ENCODE measurements at regions not wholly inside any gene's neighbourhood (a gene's known extent, or its start where the extent isn't known, plus 50 kb on each side); places are given as distances from the start of the nearest gene placed in this dataset.
"Not testable (repeated sequence)": the region's sequence is repeated elsewhere in the genome, so short reads cannot be mapped to it uniquely, and the experiment has no call there.

DNA sequence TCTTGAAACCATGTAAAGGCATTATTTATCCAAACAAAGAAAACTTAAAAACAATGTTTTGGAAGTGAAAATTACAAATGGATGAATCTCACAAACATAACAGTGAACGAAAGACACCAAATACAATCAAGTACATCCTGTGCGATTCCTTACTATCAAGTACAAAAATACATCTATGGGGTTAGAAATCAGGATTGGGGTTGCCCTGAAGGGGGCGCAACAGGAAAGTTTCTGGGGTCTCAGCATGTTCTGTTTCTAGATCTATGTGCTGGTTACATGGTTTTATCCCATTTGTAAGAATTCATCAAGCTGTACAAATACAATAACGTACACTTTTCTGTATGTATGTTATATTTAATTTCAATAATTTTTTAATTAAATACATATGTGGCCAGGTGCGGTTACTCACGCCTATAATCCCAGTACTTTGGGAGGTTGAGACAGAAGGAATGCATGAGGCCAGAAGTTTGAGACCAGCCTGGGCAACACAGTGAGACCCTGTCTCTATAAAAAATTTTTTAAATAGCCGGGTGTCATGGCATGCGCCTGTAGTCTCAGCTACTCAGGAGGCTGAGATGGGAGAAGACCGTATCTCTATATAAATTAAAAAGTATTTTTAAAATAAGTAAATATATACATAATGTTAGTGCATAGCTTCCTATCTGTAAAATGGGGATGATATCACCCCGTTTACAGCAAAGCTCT, 121.5 kb upstream of the SOD1 start:
- no peak for DNase-seq (ENCODE audit: low read depth in 2 of 3, low spot score in 2 of 3)

DNA sequence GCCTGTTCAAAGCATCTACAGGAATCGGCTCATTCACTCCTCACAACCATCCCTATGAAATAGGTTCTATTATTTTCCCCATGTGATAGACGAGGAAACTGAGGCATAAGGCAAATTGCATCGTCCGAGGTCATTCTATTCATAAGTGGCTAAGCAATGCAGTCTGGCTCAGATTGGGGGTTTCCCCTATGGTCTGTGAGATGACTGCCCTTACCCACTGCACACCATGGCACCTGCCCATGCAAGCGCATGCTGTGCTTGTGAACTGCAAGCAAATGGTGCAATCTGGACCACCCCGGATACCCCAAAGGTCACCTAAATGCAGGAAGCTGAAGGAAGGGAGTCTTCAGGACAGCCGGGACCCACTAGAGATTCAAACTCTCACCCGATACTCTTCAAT, 123.4 kb upstream of the SOD1 start:
- DNase-seq (ENCODE audit: low read depth in 2 of 3, low spot score in 2 of 3): no peak

DNA sequence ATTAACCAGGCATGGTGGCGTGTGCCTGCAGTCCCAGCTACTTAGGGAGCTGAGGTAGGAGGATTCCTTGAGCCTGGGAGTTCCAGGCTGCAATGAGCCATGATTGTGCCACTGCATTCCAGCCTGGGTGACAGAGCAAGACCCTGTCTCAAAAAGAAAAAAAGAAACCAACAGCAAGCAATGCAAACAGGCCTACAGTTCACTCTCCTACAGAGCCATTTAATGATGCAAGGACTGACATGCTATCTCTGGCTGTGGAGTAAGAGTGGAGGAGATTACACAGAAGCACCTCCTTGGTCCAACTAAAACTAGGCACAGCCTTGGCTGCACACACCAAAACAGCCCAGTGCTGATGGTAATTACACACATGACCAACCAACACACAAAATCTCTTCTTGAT, 127.5 kb upstream of the SOD1 start:
- DNase-seq (ENCODE audit: low read depth in 2 of 3, low spot score in 2 of 3): no peak

DNA sequence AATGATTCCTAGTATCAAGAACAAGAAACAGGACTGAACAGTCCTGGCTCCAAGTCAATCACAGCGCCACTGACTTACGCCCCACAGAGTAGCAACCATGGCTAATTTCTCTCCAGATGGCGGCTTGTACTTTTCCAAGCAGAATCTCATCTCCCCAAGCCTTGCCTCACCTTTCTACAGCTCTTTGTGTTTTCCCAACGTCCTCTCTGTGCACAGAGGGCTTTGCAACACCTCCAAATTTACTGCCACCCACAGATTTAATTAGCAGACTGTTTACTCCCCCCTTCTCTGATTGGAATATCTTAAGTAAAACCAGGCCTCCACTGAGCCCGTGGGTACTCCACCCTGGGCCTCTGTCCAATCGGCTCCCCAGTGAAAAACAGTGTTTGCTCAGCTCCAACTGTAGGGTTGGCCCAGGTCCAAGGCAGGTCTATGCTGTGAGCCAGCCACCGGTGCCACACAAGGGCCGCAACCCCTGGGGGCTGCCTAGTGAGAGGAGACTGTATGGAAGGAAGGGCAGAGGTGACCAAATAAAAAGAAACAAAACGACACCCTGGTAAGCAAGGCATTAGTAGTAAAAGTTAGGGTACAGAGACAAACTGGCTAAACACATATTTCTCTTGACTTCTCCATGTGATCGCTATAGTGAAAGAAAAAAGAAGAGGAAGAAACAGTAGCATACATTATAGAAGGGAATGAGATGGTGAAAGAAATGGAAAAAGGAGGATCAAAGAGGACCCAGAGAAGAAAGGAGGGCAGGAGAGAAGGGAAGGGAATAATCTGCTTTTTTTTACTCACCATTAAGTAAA, 128.4 kb upstream of the SOD1 start:
- DNase-seq (ENCODE audit: low read depth in 2 of 3, low spot score in 2 of 3): no peak

DNA sequence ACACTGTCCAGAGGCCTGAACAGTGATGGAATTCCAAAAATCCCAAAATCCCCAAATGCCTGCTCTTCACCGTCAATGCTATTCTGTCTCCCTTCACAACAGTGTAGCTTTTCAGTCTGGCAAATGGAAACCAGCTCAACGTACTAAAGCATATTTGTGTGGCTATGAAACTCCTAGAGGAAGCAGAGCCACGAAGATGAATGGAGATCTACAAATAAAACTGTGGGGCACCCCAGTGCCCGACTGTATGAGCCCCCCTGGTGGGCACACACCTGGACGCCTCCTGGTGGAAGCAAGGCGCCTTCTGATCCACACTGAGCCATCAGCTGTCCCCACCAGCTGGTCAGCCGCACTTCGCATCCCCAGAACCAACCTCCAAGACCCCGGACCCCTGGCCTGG, 129.1 kb upstream of the SOD1 start:
- DNase-seq (ENCODE audit: low read depth in 2 of 3, low spot score in 2 of 3): no peak

DNA sequence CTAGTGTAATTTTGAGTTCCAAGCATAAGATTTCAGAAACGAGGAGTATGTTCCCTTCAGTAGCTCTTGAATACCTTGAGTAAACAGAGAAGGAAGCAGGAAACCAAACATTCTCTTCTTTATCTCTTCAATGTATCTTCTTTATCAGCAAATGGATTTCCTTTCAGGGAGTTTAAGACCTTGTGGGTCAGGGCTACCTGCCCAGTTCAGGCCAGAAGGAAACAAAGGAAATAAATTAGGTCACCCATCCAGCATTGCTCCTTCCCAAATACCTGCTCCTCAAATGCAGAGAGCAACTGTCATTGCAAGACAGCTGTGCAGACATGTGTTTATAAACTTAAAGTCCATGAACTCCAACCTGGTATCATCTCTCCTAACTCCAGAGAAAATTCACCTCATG, 130.1 kb upstream of the SOD1 start:
- DNase-seq (ENCODE audit: low read depth in 2 of 3, low spot score in 2 of 3): no peak

DNA sequence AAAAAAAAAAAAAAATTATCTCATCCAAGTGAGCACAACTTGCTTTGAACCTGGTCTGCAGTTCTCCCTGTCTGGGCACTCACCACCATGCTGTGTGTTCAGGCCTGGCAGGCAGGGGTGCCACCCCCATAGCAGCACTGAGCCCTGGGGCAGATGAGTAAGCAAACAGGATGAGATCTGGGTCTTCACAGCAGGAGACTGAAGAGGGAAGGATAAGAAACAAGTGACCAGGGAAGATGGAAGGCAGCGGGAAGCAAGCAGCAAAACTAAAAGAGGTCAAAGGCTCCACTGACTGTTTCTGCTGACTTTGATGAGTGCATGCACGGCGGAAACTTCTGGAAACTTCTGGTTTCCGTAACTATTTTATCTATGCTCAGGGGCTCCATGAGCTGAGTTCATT, 133.5 kb upstream of the SOD1 start:
- DNase-seq (ENCODE audit: low read depth in 2 of 3, low spot score in 2 of 3): no peak

DNA sequence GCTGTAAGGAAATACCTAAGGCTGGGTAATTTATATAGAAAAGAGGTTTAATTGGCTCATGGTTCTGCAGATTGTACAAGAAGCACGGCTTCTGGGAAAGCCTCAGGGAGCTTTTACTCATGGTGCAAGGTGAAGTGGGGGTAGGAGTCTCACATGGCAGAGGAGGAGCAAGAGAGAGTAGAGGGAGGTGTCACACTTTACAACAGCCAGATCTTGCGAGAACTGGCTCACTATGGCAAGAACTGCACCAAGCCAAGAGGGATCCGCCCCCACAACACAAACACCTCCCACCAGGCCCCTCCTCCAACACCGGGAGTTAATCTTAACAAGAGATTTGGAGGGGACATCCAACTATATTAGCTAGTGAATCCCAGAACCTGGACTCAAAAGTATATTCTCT, 135.4 kb upstream of the SOD1 start:
- no peak for DNase-seq (ENCODE audit: low read depth in 2 of 3, low spot score in 2 of 3)

DNA sequence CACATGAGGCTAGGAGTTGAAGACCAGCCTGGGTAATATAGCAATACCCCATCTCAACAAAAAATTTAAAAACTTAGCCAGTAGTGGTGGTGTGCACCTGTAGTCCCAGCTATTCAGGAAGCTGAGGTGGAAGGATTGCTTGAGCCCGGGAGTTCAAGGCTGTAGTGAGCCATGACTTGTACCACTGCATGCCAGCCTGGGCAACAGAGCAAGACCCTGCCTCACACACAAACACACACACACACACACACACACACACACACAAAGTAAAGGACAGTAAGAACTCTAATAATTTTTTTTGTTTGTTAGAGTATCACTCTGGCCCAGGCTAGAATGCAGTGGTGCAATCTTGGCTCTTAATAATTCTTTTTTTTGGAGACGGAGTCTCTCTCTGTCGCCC, 138.0 kb upstream of the SOD1 start:
- no peak for DNase-seq (ENCODE audit: low read depth in 2 of 3, low spot score in 2 of 3)

DNA sequence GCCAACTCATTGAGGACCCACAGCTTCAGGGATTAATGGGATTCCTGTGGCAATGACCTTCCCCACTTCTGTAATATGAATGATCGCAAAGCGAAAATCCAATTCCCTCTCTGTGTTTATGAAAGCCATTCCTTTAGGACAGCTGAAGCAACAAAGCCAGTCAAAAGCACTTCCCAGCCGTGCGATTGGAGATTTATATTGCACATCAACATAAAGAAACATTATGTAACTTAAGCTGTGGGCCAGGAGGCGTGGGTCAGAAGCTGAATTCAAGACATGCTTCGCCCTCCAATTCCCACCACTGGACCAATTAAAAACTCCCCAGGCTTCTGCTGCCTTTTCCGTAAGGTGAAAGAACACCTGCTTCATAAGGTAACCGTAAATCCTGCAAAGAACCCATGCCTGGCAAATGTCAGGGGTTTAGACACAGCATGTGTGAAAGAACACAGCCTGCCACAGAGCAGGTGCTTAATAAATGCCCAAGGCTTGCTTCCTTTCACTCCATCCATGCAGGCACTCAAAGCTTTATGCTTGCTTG, 138.9 kb upstream of the SOD1 start:
- DNase-seq (ENCODE audit: low read depth in 2 of 3, low spot score in 2 of 3): no peak

DNA sequence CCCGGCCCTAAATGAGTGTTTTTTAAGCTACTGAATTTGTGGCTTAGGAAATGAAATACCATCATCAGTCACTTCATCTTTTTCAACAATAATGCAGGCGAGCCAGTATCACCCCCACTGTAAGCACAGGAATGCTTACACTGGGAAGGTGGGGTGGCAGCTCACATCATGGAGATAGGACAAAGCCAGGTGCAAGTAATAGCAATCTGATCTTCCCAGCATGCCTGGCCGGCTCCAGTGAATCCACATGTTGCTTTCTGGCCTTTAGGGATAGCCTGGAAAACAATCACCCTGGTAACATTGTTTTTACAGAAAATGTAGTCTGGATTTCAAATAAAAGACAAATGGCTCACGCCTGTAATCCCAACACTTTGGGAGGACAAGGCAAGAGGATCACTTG, 140.9 kb upstream of the SOD1 start:
- DNase-seq (ENCODE audit: low read depth in 2 of 3, low spot score in 2 of 3): no peak

DNA sequence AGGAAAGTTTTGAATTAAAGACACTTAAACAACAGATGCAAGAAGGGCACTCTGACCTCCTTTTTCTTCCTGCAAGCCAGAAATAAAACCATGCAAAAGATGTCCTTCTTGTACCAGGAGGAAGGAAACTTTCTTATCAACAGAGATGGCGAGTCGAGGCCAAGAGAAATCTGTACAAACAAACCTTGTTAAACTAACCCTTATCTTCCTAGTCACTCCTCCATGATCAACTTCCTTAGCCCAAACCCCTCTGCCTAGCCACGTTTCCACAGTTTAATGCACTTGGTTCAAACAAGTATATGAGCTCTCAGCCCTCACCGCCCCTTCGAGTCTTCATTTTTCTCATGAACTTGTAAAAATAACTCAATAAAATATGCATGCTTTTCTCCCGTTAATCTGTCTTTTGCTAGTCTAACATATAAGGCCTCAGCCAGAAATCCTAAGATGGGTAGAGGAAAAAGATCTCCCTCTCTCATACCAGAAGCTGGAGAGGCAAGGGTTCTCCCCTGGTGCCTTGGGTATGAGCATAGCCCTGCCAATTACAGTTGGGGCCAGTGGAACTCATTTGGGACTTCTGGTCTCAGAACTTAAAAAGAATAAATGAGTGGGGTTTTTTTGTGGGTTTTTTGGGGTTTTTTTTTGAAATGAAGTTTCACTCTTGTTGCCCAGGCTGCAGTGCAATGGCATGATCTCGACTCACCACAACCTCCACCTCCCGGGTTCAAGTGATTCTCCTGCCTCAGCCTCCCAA, 141.7 kb upstream of the SOD1 start:
- no peak for DNase-seq (ENCODE audit: low read depth in 2 of 3, low spot score in 2 of 3)

DNA sequence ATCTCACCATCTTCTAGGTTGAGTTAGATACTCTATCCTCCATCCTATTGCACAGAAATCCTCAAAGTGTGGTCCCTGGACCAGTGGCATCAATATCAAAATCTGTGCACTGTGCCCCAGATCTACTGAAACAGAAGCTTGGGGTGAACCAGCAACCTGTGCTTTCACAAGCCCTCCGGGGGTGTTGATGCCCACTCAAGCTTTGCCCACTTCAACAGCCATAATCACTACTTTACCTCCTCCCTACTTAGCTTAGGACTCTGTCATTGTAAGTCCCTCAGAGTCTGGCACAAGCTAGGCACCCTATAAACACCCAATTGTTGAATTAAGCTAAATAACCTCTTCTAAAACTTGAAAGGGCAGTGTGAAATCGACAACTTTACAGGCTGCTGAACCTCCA, 144.2 kb upstream of the SOD1 start:
- DNase-seq (ENCODE audit: low read depth in 2 of 3, low spot score in 2 of 3): no peak

DNA sequence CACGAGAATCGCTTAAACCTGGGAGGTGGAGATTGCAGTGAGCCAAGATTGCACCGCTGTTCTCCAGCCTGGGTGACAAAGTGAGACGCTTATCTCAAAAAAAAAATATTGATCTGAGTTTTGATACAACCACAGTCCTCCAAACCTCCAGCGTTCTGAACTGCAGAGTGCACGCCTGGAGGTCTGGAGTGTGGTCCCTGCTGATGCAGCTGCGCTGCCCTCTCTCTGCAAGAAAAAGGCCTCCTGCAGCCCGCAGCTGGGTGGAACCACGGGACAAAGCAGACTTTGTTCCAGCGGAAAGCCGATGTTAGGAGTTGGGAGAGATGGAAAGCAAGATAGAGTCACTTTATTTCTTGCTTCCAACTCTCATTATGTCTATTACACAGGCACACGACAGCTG, 144.9 kb upstream of the SOD1 start:
- no peak for DNase-seq (ENCODE audit: low read depth in 2 of 3, low spot score in 2 of 3)

DNA sequence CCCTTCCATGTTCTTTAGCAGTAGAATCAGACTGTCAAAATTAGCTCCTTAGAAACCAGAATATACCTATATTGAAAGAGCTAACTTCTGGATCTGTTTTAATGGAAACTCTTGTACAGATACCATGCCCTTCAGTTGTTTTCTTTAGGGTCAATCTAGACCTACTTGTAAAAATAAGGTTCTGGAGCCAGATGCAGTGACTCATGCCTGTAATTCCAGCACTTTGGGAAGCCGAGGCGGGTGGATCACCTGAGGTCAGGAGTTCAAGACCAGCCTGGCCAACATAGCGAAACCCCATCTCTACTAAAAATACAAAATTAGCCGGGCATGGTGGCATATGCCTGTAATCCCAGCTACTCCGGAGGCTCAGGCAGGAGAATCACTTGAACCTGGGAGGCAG, 146.0 kb upstream of the SOD1 start:
- not testable (repeated sequence) for DNase-seq (ENCODE audit: low read depth in 2 of 3, low spot score in 2 of 3)

DNA sequence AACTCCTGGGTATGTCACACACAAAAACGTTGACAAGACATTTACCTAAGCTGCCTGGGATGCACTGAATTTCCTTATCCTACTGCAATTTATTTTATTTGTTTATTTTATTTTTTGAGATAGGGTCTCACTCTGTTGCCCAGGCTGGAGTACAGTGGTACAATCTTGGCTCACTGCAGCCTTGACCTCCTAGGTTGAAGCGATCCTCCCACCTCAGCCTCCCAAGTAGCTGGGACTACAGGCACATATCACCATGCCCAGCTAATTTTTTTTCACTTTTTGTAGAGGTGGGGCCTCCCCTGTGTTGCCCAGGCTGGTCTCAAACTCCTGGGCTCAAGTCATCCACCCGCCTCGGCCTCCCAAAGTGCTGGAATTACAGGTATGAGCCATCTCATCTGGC, 147.5 kb upstream of the SOD1 start:
- not testable (repeated sequence) for DNase-seq (ENCODE audit: low read depth in 2 of 3, low spot score in 2 of 3)

DNA sequence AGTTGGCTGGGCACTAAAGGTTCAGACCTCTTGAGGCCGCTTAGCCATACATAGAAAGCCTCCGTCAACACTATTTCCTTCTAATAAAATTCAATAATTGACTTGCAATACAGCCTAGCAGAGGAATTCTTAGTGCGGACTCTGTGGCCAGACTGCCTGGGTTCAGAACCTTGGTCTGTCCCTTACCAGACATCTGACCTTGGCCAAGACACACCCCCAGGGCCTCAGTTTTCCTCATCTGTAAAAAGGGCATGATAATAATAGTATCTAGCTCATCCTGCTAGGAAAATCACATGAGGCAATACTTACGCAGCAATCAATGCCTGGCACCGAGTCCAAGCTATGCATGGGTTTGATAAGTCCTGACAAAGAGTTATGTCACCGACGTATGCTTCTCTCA, 148.2 kb upstream of the SOD1 start:
- no peak for DNase-seq (ENCODE audit: low read depth in 2 of 3, low spot score in 2 of 3)

DNA sequence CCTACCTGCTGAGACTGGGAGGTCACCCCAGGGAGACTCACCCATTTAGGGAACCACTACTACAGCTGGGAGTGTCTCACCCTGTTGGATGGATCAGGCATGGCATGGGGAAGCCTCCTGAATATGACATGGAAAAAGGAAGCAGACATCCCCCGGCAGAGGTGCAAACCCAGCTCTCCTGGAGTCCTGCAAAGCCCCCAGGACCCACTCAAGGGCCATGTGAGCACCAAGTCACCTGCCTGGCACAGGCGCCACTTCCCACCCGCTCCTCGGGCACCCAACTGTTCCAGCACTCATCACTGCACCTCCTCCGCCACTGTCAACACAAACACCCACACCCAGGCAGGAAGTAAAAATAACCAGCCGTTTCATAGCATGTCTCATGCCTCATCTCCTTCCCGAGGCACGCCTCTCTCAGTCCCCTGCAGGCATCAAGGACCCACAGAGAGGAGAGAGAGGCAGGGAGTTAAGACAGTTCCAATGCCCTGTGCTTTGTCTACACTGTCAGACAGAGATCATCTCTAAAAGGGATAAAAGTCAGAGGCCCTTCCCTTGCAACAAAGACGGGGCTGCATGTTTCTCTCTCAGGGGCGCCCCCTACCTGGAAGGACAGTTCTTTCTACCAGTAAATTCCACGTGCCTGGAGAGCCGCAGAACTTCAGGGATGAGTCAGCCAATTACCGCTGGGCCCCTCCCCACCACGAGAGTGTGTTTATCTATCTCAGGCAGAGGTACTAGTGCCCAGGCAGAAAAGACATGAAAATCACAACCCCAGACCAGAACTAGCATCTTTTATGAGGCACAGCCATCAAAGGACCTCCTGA, 150.1 kb upstream of the SOD1 start:
- DNase-seq (ENCODE audit: low read depth in 2 of 3, low spot score in 2 of 3): peak; percentile 14 to 21 (median 18)

DNA sequence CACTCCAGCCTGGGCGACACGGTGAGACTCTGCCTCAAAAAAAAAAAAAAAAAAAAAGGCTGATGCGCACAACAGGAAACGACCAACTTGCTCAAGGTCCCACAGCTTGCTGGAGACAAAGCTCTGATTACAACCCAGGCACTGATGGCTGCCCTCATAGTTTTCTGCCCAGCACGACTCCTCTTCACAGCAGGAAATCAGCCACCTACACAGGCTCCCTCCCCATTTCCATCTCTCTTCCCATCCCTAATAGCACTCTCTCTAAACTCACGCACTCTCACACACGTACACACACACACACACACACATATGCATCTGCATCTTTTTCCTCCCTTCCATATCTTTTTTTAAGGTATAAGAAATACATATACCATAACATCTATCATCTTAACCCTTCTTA, 153.5 kb upstream of the SOD1 start:
- no peak for DNase-seq (ENCODE audit: low read depth in 2 of 3, low spot score in 2 of 3)

DNA sequence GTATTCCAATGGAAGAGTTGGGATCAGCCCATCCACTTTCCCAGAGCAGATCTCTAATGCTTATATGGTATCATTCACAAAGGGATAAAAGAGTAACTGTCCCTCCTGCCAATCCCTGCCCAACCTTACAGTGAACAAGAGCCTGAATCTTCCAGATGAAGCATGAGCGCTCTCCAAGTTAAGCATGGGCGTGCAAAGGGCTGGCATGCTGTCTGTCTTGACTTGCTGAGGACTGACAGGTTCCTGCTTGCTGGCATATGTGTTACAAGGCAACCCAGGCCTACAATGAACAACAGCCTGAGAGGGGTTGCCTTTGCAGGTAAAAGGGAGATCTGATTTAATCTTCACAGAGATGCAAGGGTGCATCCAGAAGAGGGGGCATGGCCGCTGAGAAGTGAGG, 155.6 kb upstream of the SOD1 start:
- DNase-seq (ENCODE audit: low read depth in 2 of 3, low spot score in 2 of 3): no peak

DNA sequence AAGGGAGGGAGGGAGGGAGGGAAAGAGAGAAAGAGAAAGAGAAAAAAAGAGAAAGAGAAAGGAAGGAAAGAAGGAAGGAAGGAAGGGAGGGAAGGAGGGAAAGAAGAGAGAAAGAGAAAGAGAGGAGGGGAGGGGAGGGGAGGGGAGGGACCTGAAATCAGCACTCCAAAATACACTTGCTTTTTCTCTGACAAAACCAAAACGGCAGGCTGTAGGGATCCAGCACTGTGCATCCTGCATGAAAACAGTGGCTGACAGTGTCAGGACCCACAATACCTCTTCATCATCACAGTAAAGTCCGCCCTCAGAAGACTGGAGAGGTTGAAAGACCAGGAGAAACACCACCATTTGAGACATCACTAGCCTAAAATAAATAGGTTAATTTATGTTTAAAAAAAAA, 156.0 kb upstream of the SOD1 start:
- no peak for DNase-seq (ENCODE audit: low read depth in 2 of 3, low spot score in 2 of 3)
